ENCODE measurements at regions not wholly inside any gene's neighbourhood (a gene's known extent, or its start where the extent isn't known, plus 50 kb on each side); places are given as distances from the start of the nearest gene placed in this dataset.
A peak's percentile ranks its signal among the peaks of the same experiment; 100 is the strongest.

- Histone ChIP-seq H3K4me2 (ENCODE audit: insufficient read depth, low read length, poor library complexity, severe bottlenecking) (no peak overlapping the region), H3K18ac (ENCODE audit: low read length) (no peak overlapping the region), H4K91ac (ENCODE audit: low read depth, low read length, poor library complexity) (no peak overlapping the region), H3K36me3 (replicated peaks in 1 of 2; ENCODE audit: control insufficient read depth in 2 of 2, insufficient read depth in 2 of 2, low read length in 2 of 2) (peaks cover 0 to 1% of the 10 kb centered on the region in 2 donors), H3K9me3 (replicated peaks in 1 of 2; ENCODE audit: control insufficient read depth in 2 of 2, insufficient read depth in 1 of 2, low read depth in 1 of 2, low read length in 2 of 2) (peaks cover 0 to 10% of the 10 kb centered on the region in 2 donors), H3K14ac (ENCODE audit: low read length) (no peak overlapping the region), H4K8ac (ENCODE audit: low read depth, low read length) (no peak overlapping the region), H2BK120ac (ENCODE audit: low read depth, low read length) (no peak overlapping the region), H2AFZ (ENCODE audit: low read length) (no peak overlapping the region), H2AK5ac (ENCODE audit: low read depth, low read length) (no peak overlapping the region), H2BK12ac (ENCODE audit: low read length) (no peak overlapping the region), H2BK15ac (ENCODE audit: low read length) (no peak overlapping the region), H3K4me3 (ENCODE audit: low read length in 2 of 2) (no peak overlapping the region), H3K79me1 (ENCODE audit: low read depth, low read length) (no peaks in the 10 kb centered on the region), H2BK5ac (ENCODE audit: low read length) (no peak overlapping the region), H3K9ac (ENCODE audit: low read depth, low read length, poor library complexity) (no peak overlapping the region), H3K4me1 (ENCODE audit: control insufficient read depth in 2 of 2, insufficient read depth in 1 of 2, low read depth in 1 of 2, low read length in 2 of 2) (peaks cover 0 to 10% of the 10 kb centered on the region in 2 donors), H3K27ac (replicated peaks; ENCODE audit: low read length) (no peak overlapping the region), H3K4ac (ENCODE audit: low read length) (no peak overlapping the region), H3K23ac (ENCODE audit: low read depth, low read length, poor library complexity) (no peak overlapping the region), H3K27me3 (ENCODE audit: control insufficient read depth in 3 of 3, insufficient read depth in 3 of 3, low read depth in 1 of 3, low read length in 3 of 3) (peaks cover 0 to 4% (median 0%) of the 10 kb centered on the region in 3 experiments)
- no CpG with 5 or more reads among the region's 16 CpGs for WGBS, 2 donors (ENCODE audit: extremely low coverage in 2 of 2, insufficient read length in 2 of 2, insufficient replicate concordance in 1 of 2)
- no peak for DNase-seq (ENCODE audit: low spot score)
Observed at GRCh38 chr2:237208373-237209260, 122.9 kb downstream of the COPS8 start.

GRCh38 chr2:237209885-237210284 is 124.2 kb downstream of the COPS8 start:
- H2BK5ac ChIP-seq (ENCODE audit: low read length), result no peak overlapping the region
- H4K8ac ChIP-seq (ENCODE audit: low read depth, low read length), result no peak overlapping the region
- H2BK120ac ChIP-seq (ENCODE audit: low read depth, low read length), result no peak overlapping the region
- H3K4me3 ChIP-seq (ENCODE audit: low read length in 2 of 2), result no peak overlapping the region
- H2AK5ac ChIP-seq (ENCODE audit: low read depth, low read length), result no peak overlapping the region
- DNase-seq (ENCODE audit: low spot score), result no peak
- no peak overlapping the region for H4K91ac ChIP-seq (ENCODE audit: low read depth, low read length, poor library complexity)
- H3K4me2 ChIP-seq (ENCODE audit: insufficient read depth, low read length, poor library complexity, severe bottlenecking), result no peak overlapping the region
- no peak overlapping the region for H3K23ac ChIP-seq (ENCODE audit: low read depth, low read length, poor library complexity)
- peaks cover 0 to 10% of the 10 kb centered on the region in 2 donors for H3K4me1 ChIP-seq (ENCODE audit: control insufficient read depth in 2 of 2, insufficient read depth in 1 of 2, low read depth in 1 of 2, low read length in 2 of 2)
- peaks cover 0 to 10% of the 10 kb centered on the region in 2 donors for H3K9me3 ChIP-seq (replicated peaks in 1 of 2; ENCODE audit: control insufficient read depth in 2 of 2, insufficient read depth in 1 of 2, low read depth in 1 of 2, low read length in 2 of 2)
- H2BK15ac ChIP-seq (ENCODE audit: low read length), result no peak overlapping the region
- peaks cover 0 to 1% of the 10 kb centered on the region in 2 donors for H3K36me3 ChIP-seq (replicated peaks in 1 of 2; ENCODE audit: control insufficient read depth in 2 of 2, insufficient read depth in 2 of 2, low read length in 2 of 2)
- no peak overlapping the region for H3K27ac ChIP-seq (replicated peaks; ENCODE audit: low read length)
- no CpG with 5 or more reads among the region's 6 CpGs for WGBS, 2 donors (ENCODE audit: extremely low coverage in 2 of 2, insufficient read length in 2 of 2, insufficient replicate concordance in 1 of 2)
- H3K79me1 ChIP-seq (ENCODE audit: low read depth, low read length), result no peaks in the 10 kb centered on the region
- no peak overlapping the region for H3K4ac ChIP-seq (ENCODE audit: low read length)
- no peak overlapping the region for H3K18ac ChIP-seq (ENCODE audit: low read length)
- H3K27me3 ChIP-seq (ENCODE audit: control insufficient read depth in 3 of 3, insufficient read depth in 3 of 3, low read depth in 1 of 3, low read length in 3 of 3), result peaks cover 0 to 4% (median 0%) of the 10 kb centered on the region in 3 experiments
- no peak overlapping the region for H2AFZ ChIP-seq (ENCODE audit: low read length)
- no peak overlapping the region for H3K14ac ChIP-seq (ENCODE audit: low read length)
- H3K9ac ChIP-seq (ENCODE audit: low read depth, low read length, poor library complexity), result no peak overlapping the region
- H2BK12ac ChIP-seq (ENCODE audit: low read length), result no peak overlapping the region

- H3K4me3 ChIP-seq (ENCODE audit: low read length in 2 of 2), result no peak overlapping the region
- no peak overlapping the region for H3K27ac ChIP-seq (replicated peaks; ENCODE audit: low read length)
- no peak for DNase-seq (ENCODE audit: low spot score)
- no peak overlapping the region for H2AFZ ChIP-seq (ENCODE audit: low read length)
- peaks cover 0 to 7% of the 10 kb centered on the region in 2 donors for H3K4me1 ChIP-seq (ENCODE audit: control insufficient read depth in 2 of 2, insufficient read depth in 1 of 2, low read depth in 1 of 2, low read length in 2 of 2)
- no peak overlapping the region for H3K9ac ChIP-seq (ENCODE audit: low read depth, low read length, poor library complexity)
- no peak overlapping the region for H4K91ac ChIP-seq (ENCODE audit: low read depth, low read length, poor library complexity)
- peaks cover 0 to 1% of the 10 kb centered on the region in 2 donors for H3K36me3 ChIP-seq (replicated peaks in 1 of 2; ENCODE audit: control insufficient read depth in 2 of 2, insufficient read depth in 2 of 2, low read length in 2 of 2)
- WGBS, 2 donors (ENCODE audit: extremely low coverage in 2 of 2, insufficient read length in 2 of 2, insufficient replicate concordance in 1 of 2), result no CpG with 5 or more reads among the region's 7 CpGs
- no peak overlapping the region for H3K18ac ChIP-seq (ENCODE audit: low read length)
- peaks cover 0 to 4% (median 0%) of the 10 kb centered on the region in 3 experiments for H3K27me3 ChIP-seq (ENCODE audit: control insufficient read depth in 3 of 3, insufficient read depth in 3 of 3, low read depth in 1 of 3, low read length in 3 of 3)
- no peak overlapping the region for H4K8ac ChIP-seq (ENCODE audit: low read depth, low read length)
- H3K9me3 ChIP-seq (replicated peaks in 1 of 2; ENCODE audit: control insufficient read depth in 2 of 2, insufficient read depth in 1 of 2, low read depth in 1 of 2, low read length in 2 of 2), result peaks cover 0 to 10% of the 10 kb centered on the region in 2 donors
- H2AK5ac ChIP-seq (ENCODE audit: low read depth, low read length), result no peak overlapping the region
- H3K4ac ChIP-seq (ENCODE audit: low read length), result no peak overlapping the region
- no peaks in the 10 kb centered on the region for H3K79me1 ChIP-seq (ENCODE audit: low read depth, low read length)
- no peak overlapping the region for H3K23ac ChIP-seq (ENCODE audit: low read depth, low read length, poor library complexity)
- H3K14ac ChIP-seq (ENCODE audit: low read length), result no peak overlapping the region
- no peak overlapping the region for H2BK120ac ChIP-seq (ENCODE audit: low read depth, low read length)
- no peak overlapping the region for H2BK15ac ChIP-seq (ENCODE audit: low read length)
- no peak overlapping the region for H2BK5ac ChIP-seq (ENCODE audit: low read length)
- H2BK12ac ChIP-seq (ENCODE audit: low read length), result no peak overlapping the region
- no peak overlapping the region for H3K4me2 ChIP-seq (ENCODE audit: insufficient read depth, low read length, poor library complexity, severe bottlenecking)
Observed at GRCh38 chr2:237210297-237210696, 124.6 kb downstream of the COPS8 start.

DNA sequence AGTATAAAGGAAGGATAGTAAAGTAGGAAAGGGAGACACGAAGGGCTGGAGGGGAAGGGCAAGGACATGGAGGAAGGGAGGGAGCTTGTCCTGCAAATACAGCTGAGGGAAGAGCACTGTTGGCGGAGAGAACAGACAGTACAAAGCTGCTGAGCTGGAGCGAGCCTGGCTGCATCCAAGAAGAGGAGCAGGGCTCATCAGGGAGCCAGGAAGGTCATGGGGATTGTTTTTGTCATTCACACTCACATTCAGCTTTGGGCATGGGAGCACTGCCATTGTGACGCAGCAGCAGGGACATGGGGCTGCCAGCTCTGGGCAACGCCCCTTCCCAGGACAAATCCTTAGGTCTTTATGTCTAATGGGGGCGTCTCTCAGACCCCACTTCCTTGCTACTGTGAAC is 125.1 kb downstream of the COPS8 start:
- H3K4me2 ChIP-seq (ENCODE audit: insufficient read depth, low read length, poor library complexity, severe bottlenecking), result no peak overlapping the region
- no peak overlapping the region for H2BK120ac ChIP-seq (ENCODE audit: low read depth, low read length)
- H3K9ac ChIP-seq (ENCODE audit: low read depth, low read length, poor library complexity), result no peak overlapping the region
- peaks cover 0 to 4% (median 0%) of the 10 kb centered on the region in 3 experiments for H3K27me3 ChIP-seq (ENCODE audit: control insufficient read depth in 3 of 3, insufficient read depth in 3 of 3, low read depth in 1 of 3, low read length in 3 of 3)
- no peak overlapping the region for H3K4me3 ChIP-seq (ENCODE audit: low read length in 2 of 2)
- H3K36me3 ChIP-seq (replicated peaks in 1 of 2; ENCODE audit: control insufficient read depth in 2 of 2, insufficient read depth in 2 of 2, low read length in 2 of 2), result peaks cover 0 to 1% of the 10 kb centered on the region in 2 donors
- no peak overlapping the region for H2AK5ac ChIP-seq (ENCODE audit: low read depth, low read length)
- WGBS, 2 donors (ENCODE audit: extremely low coverage in 2 of 2, insufficient read length in 2 of 2, insufficient replicate concordance in 1 of 2), result no CpG with 5 or more reads among the region's 6 CpGs
- H2BK15ac ChIP-seq (ENCODE audit: low read length), result no peak overlapping the region
- H4K91ac ChIP-seq (ENCODE audit: low read depth, low read length, poor library complexity), result no peak overlapping the region
- no peak overlapping the region for H2AFZ ChIP-seq (ENCODE audit: low read length)
- no peak overlapping the region for H3K23ac ChIP-seq (ENCODE audit: low read depth, low read length, poor library complexity)
- peaks cover 0 to 10% of the 10 kb centered on the region in 2 donors for H3K9me3 ChIP-seq (replicated peaks in 1 of 2; ENCODE audit: control insufficient read depth in 2 of 2, insufficient read depth in 1 of 2, low read depth in 1 of 2, low read length in 2 of 2)
- no peak overlapping the region for H3K27ac ChIP-seq (replicated peaks; ENCODE audit: low read length)
- H3K14ac ChIP-seq (ENCODE audit: low read length), result peak overlapping the region; percentile 87
- DNase-seq (ENCODE audit: low spot score), result no peak
- H2BK5ac ChIP-seq (ENCODE audit: low read length), result no peak overlapping the region
- H3K18ac ChIP-seq (ENCODE audit: low read length), result no peak overlapping the region
- no peaks in the 10 kb centered on the region for H3K79me1 ChIP-seq (ENCODE audit: low read depth, low read length)
- H2BK12ac ChIP-seq (ENCODE audit: low read length), result no peak overlapping the region
- no peak overlapping the region for H3K4ac ChIP-seq (ENCODE audit: low read length)
- no peak overlapping the region for H4K8ac ChIP-seq (ENCODE audit: low read depth, low read length)
- peaks cover 0 to 3% of the 10 kb centered on the region in 2 donors for H3K4me1 ChIP-seq (ENCODE audit: control insufficient read depth in 2 of 2, insufficient read depth in 1 of 2, low read depth in 1 of 2, low read length in 2 of 2)
